ENCODE measurements at regions not wholly inside any gene's neighbourhood (a gene's known extent, or its start where the extent isn't known, plus 50 kb on each side); places are given as distances from the start of the nearest gene placed in this dataset.

DNA sequence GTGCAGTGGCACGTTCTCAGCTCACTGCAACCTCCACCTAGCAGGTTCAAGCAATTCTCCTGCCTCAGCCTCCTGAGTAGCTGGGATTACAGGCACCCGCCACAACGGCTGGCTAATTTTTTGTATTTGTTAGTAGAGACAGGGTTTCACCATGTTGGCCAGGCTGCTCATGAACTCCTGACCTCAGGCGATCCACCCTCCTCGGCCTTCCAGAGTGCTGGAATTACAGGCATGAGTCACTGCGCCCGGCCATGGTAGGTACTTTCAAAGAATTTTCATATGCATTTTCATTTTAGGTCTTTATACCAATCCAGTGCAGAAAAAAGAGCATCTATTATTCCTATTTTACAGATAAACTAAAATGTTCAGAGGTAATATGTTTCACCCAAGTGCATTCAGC is 411.3 kb upstream of the USP15 start:
- peaks cover 2% of the 10 kb centered on the region for H3K36me3 Mint-ChIP-seq
- no peaks in the 10 kb centered on the region for H3K4me1 Mint-ChIP-seq (ENCODE audit: low read depth)
- no peak overlapping the region for H3K27ac Mint-ChIP-seq
- peaks cover 3% of the 10 kb centered on the region for H3K9me3 Mint-ChIP-seq (ENCODE audit: low read depth)
- H3K27me3 Mint-ChIP-seq = no peaks in the 10 kb centered on the region
- no peak overlapping the region for H3K4me3 Mint-ChIP-seq

DNA sequence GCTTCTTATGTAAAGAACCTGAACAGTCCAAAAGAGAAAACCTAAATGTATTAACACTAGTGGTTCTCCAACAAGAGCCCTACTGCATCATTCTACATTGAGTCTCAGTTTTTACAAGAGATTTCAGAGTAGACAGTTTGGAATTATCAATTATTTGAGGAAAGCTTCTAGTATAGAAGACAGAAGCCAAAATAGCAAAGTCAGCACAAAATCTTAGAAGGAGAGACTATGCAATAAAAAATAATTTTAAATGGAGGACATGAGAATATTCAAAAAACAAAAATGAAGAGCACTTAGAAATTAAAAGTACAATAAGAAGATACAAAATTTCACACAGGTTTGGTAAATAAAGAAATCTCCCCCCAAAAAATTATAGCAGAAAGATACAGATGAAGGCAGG is 406.3 kb upstream of the USP15 start:
- Mint-ChIP-seq H3K27me3 (no peaks in the 10 kb centered on the region), H3K4me1 (ENCODE audit: low read depth) (no peaks in the 10 kb centered on the region), H3K4me3 (no peak overlapping the region), H3K36me3 (peaks cover 2% of the 10 kb centered on the region), H3K27ac (no peak overlapping the region), H3K9me3 (ENCODE audit: low read depth) (peaks cover 8% of the 10 kb centered on the region)

DNA sequence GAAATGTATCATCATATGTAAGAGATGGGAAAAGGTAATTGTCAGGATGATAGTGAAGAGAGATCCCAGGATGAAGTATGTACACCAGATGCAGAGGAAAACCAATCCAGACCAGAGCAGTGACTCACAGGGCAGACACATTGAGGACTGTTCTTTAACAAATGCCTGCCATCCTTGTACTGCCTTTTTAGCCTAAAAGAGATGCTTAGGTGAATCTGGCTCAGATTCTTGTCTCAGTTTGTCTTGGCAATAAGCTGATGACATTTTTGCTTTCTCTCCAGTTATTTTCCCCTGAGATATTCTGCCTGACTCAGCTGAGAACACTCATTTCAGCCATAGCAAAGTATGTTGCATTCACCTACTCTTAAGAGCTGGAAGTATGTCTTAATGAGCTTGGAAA is 405.3 kb upstream of the USP15 start:
- H3K4me1 Mint-ChIP-seq (ENCODE audit: low read depth) = no peaks in the 10 kb centered on the region
- H3K27ac Mint-ChIP-seq = no peak overlapping the region
- H3K9me3 Mint-ChIP-seq (ENCODE audit: low read depth) = peaks cover 8% of the 10 kb centered on the region
- no peak overlapping the region for H3K4me3 Mint-ChIP-seq
- no peaks in the 10 kb centered on the region for H3K36me3 Mint-ChIP-seq
- H3K27me3 Mint-ChIP-seq = no peaks in the 10 kb centered on the region

DNA sequence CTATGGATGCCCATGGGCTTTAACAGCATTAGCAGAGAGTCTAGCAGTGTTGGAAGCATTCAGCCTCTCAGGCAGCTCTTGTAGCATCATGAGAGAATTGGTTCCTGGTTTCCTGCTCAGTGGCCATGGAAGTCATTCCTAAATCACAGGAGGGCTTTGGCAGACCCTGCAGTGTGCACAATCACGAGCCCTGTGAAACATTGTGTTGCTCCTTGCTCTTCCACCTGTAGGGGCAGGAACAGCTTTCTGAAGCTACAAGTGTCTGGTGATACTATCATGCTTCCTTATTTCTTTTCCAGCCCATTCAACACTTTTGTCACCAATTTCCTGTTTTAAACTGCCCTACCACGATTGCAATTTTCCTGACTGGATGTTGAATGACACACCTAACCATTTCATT is 402.2 kb upstream of the USP15 start:
- Mint-ChIP-seq H3K27ac (no peak overlapping the region), H3K4me3 (no peak overlapping the region), H3K9me3 (ENCODE audit: low read depth) (peaks cover 8% of the 10 kb centered on the region), H3K27me3 (no peaks in the 10 kb centered on the region), H3K36me3 (no peaks in the 10 kb centered on the region), H3K4me1 (ENCODE audit: low read depth) (no peaks in the 10 kb centered on the region)

DNA sequence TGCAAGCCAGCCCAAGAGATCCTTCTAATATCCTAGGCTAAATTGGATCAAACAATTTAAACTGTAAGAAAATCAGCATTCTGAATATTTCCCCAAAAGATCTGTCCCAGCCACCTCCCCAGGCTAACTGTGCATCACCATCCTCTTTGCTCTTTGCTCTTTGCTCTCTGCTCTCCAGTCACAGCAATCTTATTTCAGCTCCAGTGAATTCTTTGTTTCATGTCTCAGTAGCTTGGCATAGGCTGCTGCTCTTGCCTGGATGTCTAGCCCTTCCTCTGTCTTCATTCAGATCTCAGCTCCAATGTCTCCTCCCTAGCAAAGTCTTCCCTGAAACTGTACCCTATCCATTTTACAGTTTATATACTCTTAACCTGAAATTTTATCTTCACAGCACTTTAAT is 399.8 kb upstream of the USP15 start:
- Mint-ChIP-seq H3K27ac (no peak overlapping the region), H3K9me3 (ENCODE audit: low read depth) (no peaks in the 10 kb centered on the region), H3K4me3 (no peak overlapping the region), H3K36me3 (no peaks in the 10 kb centered on the region), H3K27me3 (no peaks in the 10 kb centered on the region), H3K4me1 (ENCODE audit: low read depth) (no peaks in the 10 kb centered on the region)

DNA sequence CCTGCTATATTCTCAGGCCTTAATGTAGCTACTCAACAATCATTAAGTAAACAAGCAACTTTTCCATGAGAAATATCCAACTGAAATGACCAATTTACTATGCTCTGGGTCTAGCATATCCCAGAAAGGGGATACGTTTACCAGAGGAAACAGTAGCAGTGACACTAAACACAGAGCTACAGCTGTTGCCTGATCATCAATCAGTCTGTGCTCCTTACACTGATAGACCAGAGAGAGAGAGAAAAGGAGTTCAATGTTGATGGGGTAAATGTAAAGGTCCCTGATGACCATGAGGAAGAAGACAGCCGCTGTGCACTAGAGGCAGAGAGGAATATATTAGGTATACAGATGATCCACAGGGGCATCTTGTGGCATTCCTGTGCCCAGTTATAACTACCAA is 397.2 kb upstream of the USP15 start:
- Mint-ChIP-seq H3K9me3 (ENCODE audit: low read depth) (no peaks in the 10 kb centered on the region), H3K27ac (no peak overlapping the region), H3K27me3 (no peaks in the 10 kb centered on the region)

DNA sequence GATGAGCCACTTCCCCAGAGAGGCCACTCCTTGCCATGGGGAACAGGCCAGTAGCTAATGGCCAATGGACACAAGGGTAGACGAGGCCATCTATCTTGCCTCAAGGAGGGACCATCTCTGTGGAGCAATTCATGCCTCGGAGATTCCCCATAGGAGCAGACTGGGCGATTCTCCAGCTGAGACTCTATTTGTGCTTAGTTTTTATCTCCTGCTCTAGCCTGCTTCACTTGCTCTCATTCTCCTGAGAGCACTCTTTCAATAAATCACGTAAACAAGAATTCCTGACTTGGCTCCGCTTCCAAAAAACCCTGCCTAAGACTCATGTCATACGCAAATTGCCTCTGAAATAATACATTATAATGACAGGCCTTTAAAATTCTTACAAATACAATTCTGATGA is 396.4 kb upstream of the USP15 start:
- Mint-ChIP-seq H3K9me3 (ENCODE audit: low read depth) (no peaks in the 10 kb centered on the region), H3K4me3 (no peak overlapping the region), H3K27ac (no peak overlapping the region), H3K36me3 (no peaks in the 10 kb centered on the region), H3K27me3 (no peaks in the 10 kb centered on the region), H3K4me1 (ENCODE audit: low read depth) (no peaks in the 10 kb centered on the region)

More for the DNA sequence above, 397.2 kb upstream of the USP15 start:
- H3K4me1 Mint-ChIP-seq (ENCODE audit: low read depth) = no peaks in the 10 kb centered on the region
- H3K4me3 Mint-ChIP-seq = no peak overlapping the region
- H3K36me3 Mint-ChIP-seq = no peaks in the 10 kb centered on the region

DNA sequence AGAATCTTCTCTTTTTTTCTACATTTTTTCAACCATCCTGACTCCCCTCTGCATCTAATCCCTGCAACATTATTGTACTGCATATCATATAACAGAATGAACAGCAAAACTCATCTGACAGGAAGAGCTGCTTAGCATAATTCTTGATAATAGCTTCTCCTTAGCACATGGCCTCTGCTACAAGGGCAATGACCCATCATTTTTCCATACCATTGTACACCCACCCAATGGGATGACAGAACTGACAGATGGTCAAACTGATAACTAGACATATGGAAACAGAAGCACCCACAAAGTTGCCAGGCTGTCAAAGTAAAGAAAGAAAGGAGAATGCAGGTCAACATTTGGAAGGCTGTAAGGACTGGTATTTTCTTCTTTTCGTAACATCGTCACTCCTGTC is 390.4 kb upstream of the USP15 start:
- H3K36me3 Mint-ChIP-seq = peaks cover 2% of the 10 kb centered on the region
- peaks cover 3% of the 10 kb centered on the region for H3K4me1 Mint-ChIP-seq (ENCODE audit: low read depth)
- no peak overlapping the region for H3K4me3 Mint-ChIP-seq
- no peaks in the 10 kb centered on the region for H3K9me3 Mint-ChIP-seq (ENCODE audit: low read depth)
- H3K27ac Mint-ChIP-seq = no peak overlapping the region
- no peaks in the 10 kb centered on the region for H3K27me3 Mint-ChIP-seq

DNA sequence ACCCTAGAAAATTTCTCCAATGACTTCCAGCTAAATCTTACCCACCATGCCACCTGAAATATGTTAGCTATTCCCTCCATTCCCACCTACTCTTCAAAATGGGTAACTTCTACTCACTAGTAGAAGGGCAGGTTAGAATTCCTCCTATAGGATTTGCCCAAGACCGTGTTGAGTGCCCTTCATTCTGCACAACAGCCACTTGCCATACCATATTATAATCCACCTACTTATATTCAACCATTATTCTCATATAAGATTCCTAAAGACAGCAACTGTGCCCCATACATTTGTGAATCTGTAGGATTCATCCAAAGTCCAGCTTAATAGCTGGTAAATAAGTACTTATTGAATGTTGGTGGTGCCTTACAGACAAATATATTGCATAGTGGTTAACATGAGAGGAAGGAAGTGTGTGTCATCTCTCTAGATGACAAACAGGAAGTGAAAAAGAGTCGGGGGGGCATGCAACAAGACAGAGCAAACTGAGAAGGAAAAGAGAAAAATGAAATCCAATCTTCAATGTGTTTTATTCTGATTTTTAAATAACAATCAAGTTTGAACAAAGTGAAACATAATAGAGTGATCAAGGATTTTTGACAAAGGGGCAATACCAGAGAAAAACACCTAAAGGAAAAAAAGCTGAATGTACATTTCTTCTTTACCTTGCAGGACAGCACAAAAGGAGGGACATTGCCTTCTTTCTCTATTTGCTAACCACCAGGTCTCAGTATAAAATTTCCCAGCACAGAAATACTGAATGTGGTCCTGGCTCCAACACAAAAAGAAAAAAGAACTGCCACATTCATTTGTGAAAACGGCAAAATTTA is 389.3 kb upstream of the USP15 start:
- H3K27me3 Mint-ChIP-seq = no peaks in the 10 kb centered on the region
- no peak overlapping the region for H3K4me3 Mint-ChIP-seq
- H3K9me3 Mint-ChIP-seq (ENCODE audit: low read depth) = no peaks in the 10 kb centered on the region
- peaks cover 2% of the 10 kb centered on the region for H3K36me3 Mint-ChIP-seq
- no peak overlapping the region for H3K27ac Mint-ChIP-seq
- peaks cover 3% of the 10 kb centered on the region for H3K4me1 Mint-ChIP-seq (ENCODE audit: low read depth)

DNA sequence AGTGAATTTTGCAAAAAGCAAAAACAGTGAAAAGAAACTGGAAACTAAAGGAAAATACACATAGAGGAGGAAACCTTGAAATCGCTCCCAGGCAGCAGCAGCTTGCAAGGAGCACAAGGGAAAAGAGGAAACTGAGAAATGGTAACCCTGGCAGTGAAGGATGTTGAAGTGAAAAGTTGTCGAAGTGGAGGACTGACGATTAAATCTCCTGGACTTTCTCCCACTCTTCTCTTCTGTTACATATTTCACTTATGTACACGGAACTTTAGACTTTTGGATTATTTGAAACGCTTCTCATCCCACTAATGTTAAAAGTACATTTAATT is 388.8 kb upstream of the USP15 start:
- Mint-ChIP-seq H3K9me3 (ENCODE audit: low read depth) (no peaks in the 10 kb centered on the region), H3K27me3 (no peaks in the 10 kb centered on the region), H3K27ac (no peak overlapping the region), H3K4me3 (no peak overlapping the region), H3K36me3 (peaks cover 2% of the 10 kb centered on the region), H3K4me1 (ENCODE audit: low read depth) (peaks cover 3% of the 10 kb centered on the region)

DNA sequence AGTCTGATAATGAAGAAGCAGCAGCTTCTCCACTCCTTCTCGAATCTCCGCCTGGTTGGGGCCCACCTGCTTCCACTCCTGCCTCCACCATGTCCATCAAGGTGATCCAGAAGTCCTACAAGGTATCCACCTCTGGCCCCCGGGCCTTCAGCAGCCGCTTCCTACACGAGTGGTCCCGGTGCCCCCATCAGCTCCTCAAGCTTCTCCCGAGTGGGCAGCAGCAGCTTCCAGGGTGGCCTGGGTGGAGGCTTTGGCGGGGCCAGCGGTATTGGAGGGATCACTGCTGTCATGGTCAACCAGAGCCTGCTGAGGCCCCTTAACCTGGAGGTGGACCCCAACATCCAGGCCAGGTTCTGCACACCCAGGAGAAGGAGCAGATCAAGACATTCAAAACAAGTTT is 381.0 kb upstream of the USP15 start:
- no peaks in the 10 kb centered on the region for H3K9me3 Mint-ChIP-seq (ENCODE audit: low read depth)

DNA sequence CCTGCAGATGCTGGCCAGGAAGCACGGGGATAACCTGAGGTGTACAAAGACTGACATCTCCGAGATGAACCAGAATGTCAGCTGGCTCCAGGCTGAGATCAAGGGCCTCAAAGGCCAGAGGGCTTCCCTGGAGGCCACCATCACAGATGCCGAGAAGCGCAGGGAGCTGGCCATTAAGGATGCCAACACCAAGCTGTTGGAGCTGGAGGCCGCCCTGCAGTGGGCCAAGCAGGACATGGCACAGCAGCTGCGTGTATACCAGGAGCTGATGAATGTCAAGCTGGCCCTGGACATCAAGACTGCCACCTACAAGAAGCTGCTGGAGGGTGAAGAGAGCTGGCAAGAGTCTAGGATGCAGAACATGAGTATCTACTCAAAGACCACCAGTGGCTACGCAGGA is 380.0 kb upstream of the USP15 start:
- Mint-ChIP-seq H3K27me3 (no peaks in the 10 kb centered on the region), H3K27ac (no peak overlapping the region), H3K9me3 (ENCODE audit: low read depth) (no peaks in the 10 kb centered on the region), H3K36me3 (no peaks in the 10 kb centered on the region), H3K4me1 (ENCODE audit: low read depth) (no peaks in the 10 kb centered on the region), H3K4me3 (no peak overlapping the region)

More for the DNA sequence above, 381.0 kb upstream of the USP15 start:
- no peak overlapping the region for H3K27ac Mint-ChIP-seq
- H3K4me3 Mint-ChIP-seq = no peak overlapping the region
- no peaks in the 10 kb centered on the region for H3K4me1 Mint-ChIP-seq (ENCODE audit: low read depth)
- no peaks in the 10 kb centered on the region for H3K36me3 Mint-ChIP-seq
- no peaks in the 10 kb centered on the region for H3K27me3 Mint-ChIP-seq

DNA sequence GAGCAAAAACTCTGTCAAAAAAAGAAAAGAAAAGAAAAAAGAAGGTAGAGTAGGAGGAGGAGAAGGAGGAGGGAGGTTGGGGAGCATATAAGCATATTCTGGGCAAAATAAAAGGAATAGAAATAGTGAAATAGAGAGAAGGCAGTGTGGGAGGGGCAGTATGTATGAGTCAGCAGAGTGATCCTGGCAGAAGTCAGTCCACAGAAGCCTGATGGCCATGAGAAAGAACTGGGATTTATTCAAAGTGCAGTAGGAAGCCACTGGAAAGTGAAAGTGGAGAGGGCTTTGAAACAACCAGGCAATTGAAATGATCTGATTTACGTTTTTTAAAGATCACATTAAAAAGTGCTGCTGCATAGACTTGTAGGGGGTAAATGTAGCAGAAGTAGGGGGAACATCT is 368.6 kb upstream of the USP15 start:
- Mint-ChIP-seq H3K4me3 (no peak overlapping the region), H3K9me3 (ENCODE audit: low read depth) (no peaks in the 10 kb centered on the region), H3K36me3 (no peaks in the 10 kb centered on the region), H3K4me1 (ENCODE audit: low read depth) (no peaks in the 10 kb centered on the region), H3K27me3 (peaks cover 1% of the 10 kb centered on the region), H3K27ac (no peak overlapping the region)

DNA sequence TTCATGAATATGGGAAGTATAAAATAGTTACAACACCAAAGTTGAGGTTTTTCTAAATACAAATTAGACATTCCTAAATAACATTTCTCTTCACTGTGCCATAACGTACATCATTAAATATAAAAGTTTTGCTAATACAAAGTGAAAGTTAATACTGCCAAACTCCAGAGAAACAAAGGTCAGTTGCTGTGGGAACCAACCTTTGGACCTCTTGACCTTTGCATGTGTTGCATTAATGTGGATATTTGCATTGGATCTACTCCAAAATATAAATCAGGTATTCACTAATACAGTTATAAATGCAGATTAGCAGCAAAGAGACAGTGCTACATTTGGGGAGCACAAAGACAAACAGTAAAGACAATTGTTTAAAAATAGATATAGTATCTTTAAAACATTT is 366.0 kb upstream of the USP15 start:
- H3K27me3 Mint-ChIP-seq = peaks cover 1% of the 10 kb centered on the region
- no peaks in the 10 kb centered on the region for H3K4me1 Mint-ChIP-seq (ENCODE audit: low read depth)
- H3K4me3 Mint-ChIP-seq = no peak overlapping the region
- H3K27ac Mint-ChIP-seq = no peak overlapping the region
- peaks cover 2% of the 10 kb centered on the region for H3K36me3 Mint-ChIP-seq
- peaks cover 5% of the 10 kb centered on the region for H3K9me3 Mint-ChIP-seq (ENCODE audit: low read depth)

DNA sequence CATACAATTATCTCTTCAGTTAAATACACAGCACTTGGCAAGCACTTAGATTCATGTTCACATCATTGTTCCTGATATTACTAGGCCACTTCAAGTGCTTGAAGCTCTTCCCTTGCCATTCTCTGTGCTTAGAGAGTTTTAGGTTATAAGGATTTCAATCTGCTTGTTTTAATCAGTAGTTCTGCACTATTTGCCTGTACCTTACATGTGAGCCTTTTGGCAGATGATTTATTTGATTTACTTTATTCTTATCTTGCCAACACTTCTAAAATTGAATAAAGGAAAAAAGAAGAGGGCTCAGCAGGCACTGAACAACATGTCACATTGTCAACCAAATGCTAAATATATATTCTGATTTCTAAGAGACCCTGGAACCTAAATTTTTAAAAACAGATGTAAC is 363.8 kb upstream of the USP15 start:
- Mint-ChIP-seq H3K4me1 (ENCODE audit: low read depth) (no peaks in the 10 kb centered on the region), H3K27me3 (peaks cover 1% of the 10 kb centered on the region), H3K9me3 (ENCODE audit: low read depth) (peaks cover 9% of the 10 kb centered on the region), H3K4me3 (no peak overlapping the region), H3K36me3 (peaks cover 2% of the 10 kb centered on the region), H3K27ac (no peak overlapping the region)

DNA sequence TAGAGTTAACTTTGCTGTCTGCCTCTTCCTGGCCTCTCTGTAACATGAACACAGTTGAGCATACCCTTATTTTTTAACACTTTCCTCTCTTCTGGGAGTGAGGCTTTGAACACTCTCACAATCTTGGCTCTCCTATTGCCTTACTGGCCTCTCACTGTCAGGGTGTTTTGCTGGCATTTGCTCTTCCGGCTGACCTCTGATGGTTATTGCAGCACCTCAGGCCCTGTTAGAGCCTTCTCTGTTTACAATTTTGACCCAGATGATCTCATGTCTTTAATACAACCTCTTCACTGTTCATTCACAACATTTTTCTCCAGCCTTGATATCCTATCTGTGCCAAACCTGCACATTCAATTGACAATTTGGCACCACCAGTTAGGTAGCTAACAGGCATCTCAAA is 357.8 kb upstream of the USP15 start:
- H3K36me3 Mint-ChIP-seq = peaks cover 2% of the 10 kb centered on the region

More for the DNA sequence above, 357.8 kb upstream of the USP15 start:
- Mint-ChIP-seq H3K27me3 (no peaks in the 10 kb centered on the region), H3K27ac (no peak overlapping the region), H3K4me3 (no peak overlapping the region), H3K4me1 (ENCODE audit: low read depth) (no peaks in the 10 kb centered on the region), H3K9me3 (ENCODE audit: low read depth) (peaks cover 9% of the 10 kb centered on the region)

Measured in activated naive CD8-positive, alpha-beta T cell (primary cell).